Neutrophil (primary cell): ENCODE measurements at regions not wholly inside any gene's neighbourhood (a gene's known extent, or its start where the extent isn't known, plus 50 kb on each side); places are given as distances from the start of the nearest gene placed in this dataset.

ENCODE experiments used
- H3K27ac ChIP-seq: fragments of 200-600 bp; sonication (generic); 2 replicates; pipeline ENCODE4 v1.5.1; 2016; ENCODE audit warnings: mild to moderate bottlenecking, moderate library complexity
- H3K27me3 ChIP-seq: fragments of 200-600 bp; sonication (generic); 2 replicates; pipeline ENCODE4 v1.6.0; 2016; ENCODE audit warnings: mild to moderate bottlenecking
- H3K36me3 ChIP-seq: fragments of 200-600 bp; sonication (generic); 2 replicates; pipeline ENCODE4 v1.5.1; 2017
- H3K4me1 ChIP-seq, 2 experiments: fragments of 200-600 bp in 1 of 2; sonication (generic) in 1 of 2; 1 replicate in 1 of 2; 2 replicates in 1 of 2; pipeline versions ENCODE4 v1.5.1 to v1.6.1; 2013 to 2016; ENCODE audit warnings: low read depth in 1 of 2, low read length in 1 of 2, mild to moderate bottlenecking in 1 of 2, moderate library complexity in 1 of 2; ENCODE audit not compliant: control insufficient read depth in 1 of 2, insufficient read depth in 1 of 2
- H3K4me3 ChIP-seq, 2 experiments: fragments of 200-600 bp in 1 of 2; sonication (generic) in 1 of 2; 1 replicate in 1 of 2; 2 replicates in 1 of 2; pipeline ENCODE4 v1.5.1; 2013 to 2016; ENCODE audit warnings: low read depth in 1 of 2, low read length in 1 of 2, mild to moderate bottlenecking in 1 of 2, moderate library complexity in 1 of 2
- H3K9me3 ChIP-seq: fragments of 200-600 bp; sonication (generic); 2 replicates; pipeline ENCODE4 v1.5.1; 2016
- CTCF ChIP-seq: fragments of 200-600 bp; sonication (generic); IDR thresholded peaks from 2 replicates; pipeline ENCODE4 v1.5.1; 2016; ENCODE audit warnings: antibody characterized with exemption

GRCh38 chr13:26456650-26457049 lies 100.8 kb upstream of the WASF3 start:
- no peak for TF ChIP-seq CTCF
- Histone ChIP-seq H3K4me1 (no peaks in the 10 kb centered on the region), H3K9me3 (no peaks in the 10 kb centered on the region), H3K27me3 (no peaks in the 10 kb centered on the region), H3K27ac (no peak overlapping the region), H3K36me3 (no peaks in the 10 kb centered on the region), H3K4me3 (no peak overlapping the region)

- H3K27ac ChIP-seq, result no peak overlapping the region
Measured at GRCh38 chr13:26457212-26457611, 100.3 kb upstream of the WASF3 start.

GRCh38 chr13:26458196-26458749 lies 99.2 kb upstream of the WASF3 start:
- Histone ChIP-seq H3K36me3 (no peaks in the 10 kb centered on the region), H3K9me3 (no peaks in the 10 kb centered on the region), H3K27ac (no peak overlapping the region), H3K27me3 (no peaks in the 10 kb centered on the region), H3K4me3 (no peak overlapping the region), H3K4me1 (no peaks in the 10 kb centered on the region)
- TF ChIP-seq CTCF, result no peak

More at GRCh38 chr13:26457212-26457611, 100.3 kb upstream of the WASF3 start:
- Histone ChIP-seq H3K27me3 (no peaks in the 10 kb centered on the region), H3K36me3 (no peaks in the 10 kb centered on the region), H3K9me3 (no peaks in the 10 kb centered on the region), H3K4me1 (no peaks in the 10 kb centered on the region), H3K4me3 (no peak overlapping the region)
- no peak for TF ChIP-seq CTCF

GRCh38 chr13:26459276-26460131 lies 98.0 kb upstream of the WASF3 start:
- TF ChIP-seq CTCF, result no peak
- H3K9me3 ChIP-seq, result no peaks in the 10 kb centered on the region
- no peaks in the 10 kb centered on the region for H3K4me1 ChIP-seq
- H3K27me3 ChIP-seq, result no peaks in the 10 kb centered on the region
- H3K4me3 ChIP-seq, result no peak overlapping the region
- no peaks in the 10 kb centered on the region for H3K36me3 ChIP-seq
- H3K27ac ChIP-seq, result no peak overlapping the region

GRCh38 chr13:26460648-26461047 lies 96.8 kb upstream of the WASF3 start:
- Histone ChIP-seq H3K36me3 (no peaks in the 10 kb centered on the region), H3K27me3 (no peaks in the 10 kb centered on the region), H3K4me1 (no peaks in the 10 kb centered on the region), H3K9me3 (no peaks in the 10 kb centered on the region), H3K27ac (no peak overlapping the region), H3K4me3 (no peak overlapping the region)
- TF ChIP-seq CTCF, result no peak
